Stimulated activated CD4-positive, alpha-beta T cell treated with anti-CD3 and anti-CD28 coated beads, Interleukin-12 subunit alpha, Interleukin-12 subunit beta, amount 100 ng/mL, for 48 hours (primary cell): ENCODE measurements at regions not wholly inside any gene's neighbourhood (a gene's known extent, or its start where the extent isn't known, plus 50 kb on each side); places are given as distances from the start of the nearest gene placed in this dataset.

ENCODE experiments used
- DNase-seq, 3 donors: peaks; one replicate each; pipeline ENCODE4 v3.0.0-alpha.2; 2020; ENCODE audit warnings: low read depth in 2 of 3, low spot score in 1 of 3

DNA sequence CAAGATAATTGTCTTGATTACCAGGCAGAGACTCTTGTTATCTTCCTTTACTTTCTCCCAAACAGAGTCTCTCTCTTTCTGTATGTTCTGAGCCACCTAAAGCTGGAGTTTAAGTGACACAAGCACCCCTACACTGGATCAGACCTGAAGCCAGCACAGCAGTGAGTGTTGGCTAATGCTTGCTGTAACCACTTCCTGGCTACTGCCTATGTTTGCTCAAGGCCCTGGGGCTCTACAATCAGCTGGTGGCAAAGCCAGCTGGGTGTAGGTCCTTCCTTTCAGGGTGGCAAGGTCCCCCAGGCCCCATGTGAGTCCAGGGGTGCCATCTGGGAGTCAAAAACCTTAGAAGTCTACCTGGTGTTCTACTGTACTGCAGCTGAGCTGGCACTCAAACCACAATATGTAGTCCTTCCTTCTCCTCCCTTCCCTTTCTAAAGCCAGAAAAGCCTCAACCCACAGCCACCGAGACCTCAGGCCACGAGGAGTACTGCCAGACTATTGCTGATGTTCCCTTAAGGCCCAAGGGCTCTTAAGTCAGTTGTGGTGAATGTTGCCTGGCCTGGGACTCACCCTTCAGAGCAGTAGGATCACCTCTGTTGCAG is 416.3 kb downstream of the ADRA2A start:
- DNase-seq, result no peak

DNA sequence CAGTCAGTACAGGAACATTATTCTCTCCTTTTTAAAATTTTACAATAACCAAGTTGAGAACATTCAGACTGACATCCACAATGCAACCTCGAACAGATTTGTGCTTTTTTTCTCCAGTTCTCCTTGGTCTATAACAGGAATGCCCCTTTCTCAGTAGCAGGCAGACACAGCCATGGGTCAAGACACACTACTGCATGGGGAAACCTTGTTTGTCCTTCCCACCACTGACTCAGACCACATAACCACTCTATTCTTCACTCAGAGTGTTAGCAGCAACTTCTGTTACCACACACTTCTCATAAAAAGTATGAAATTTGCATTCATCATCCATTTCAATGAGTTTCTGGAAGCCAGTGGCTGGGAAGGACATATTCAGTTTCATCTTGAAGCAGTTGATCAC is 421.7 kb downstream of the ADRA2A start:
- DNase-seq, result no peak

DNA sequence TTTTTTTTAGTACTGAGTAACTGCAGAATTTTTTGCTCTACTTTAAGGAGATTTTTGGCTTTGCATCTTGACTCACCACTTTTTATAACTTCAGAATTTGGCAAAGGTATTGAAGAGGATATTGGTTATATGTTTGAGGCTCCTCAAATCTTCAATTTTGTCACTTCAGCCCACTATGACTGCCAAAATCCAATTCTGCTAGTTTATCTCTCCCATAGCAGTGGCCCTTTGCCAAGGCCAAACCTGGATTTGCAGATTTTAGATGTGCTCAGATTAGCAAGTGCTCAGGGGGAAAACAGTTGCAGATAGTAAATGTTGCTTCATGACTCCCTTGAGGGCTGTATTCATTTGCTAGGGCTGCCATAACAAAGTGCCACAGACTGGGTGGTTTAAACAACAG is 427.5 kb downstream of the ADRA2A start:
- DNase-seq, result no peak

DNA sequence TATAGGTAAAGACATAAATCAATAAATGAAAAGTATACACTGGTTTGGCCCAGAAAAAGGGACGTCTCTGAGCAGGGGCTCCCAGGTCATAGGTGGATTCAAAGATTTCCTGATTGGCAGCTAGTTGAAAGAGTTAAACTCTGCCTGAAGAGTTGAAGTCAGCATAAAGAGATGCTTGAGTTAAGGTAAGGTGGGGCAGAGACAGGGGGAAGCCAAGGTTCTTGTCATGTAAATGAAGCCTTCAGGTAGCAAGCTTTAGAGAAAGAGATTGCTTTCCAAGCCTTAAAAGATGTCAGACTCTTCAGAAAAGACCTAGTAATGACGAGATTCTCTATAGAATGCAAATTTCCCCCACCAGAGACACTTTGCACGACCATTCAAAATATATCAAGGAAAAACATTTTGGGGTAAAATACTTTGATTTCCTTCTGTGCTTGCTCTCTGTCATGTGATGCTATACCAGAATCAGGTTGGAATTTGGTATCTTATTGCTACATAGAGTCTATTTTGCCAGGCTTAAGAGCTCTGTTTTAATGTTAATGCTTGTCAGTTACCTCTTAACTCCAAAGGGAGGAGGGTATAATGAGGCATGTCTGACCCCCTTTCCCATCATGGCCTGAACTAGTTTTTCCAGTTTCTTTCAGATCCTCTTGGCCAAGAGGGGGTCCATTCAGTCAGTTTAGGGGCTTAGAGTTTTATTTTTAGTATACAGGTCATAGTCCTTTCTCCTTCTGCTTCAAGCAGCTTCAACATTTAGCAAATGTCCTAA is 429.6 kb downstream of the ADRA2A start:
- no peak for DNase-seq

DNA sequence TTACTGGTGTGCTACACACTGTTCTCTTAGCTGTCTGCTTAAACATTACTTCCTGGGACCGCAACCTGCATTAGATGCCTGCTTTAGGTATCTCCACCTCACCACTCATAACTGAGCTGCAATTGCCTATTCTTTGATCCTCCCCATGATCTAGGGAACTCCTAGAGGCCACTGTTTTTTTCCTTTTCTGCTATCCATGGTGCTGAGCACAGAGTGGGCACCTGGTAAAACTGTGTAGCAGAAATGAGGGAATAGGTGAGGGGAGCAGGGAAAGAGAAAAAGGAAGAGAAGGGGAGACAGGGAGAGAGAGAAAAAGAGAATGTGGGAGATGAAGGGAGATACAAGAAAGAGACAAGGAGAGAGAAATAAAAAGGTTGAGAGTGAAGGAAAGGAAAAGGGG is 434.9 kb downstream of the ADRA2A start:
- no peak for DNase-seq

DNA sequence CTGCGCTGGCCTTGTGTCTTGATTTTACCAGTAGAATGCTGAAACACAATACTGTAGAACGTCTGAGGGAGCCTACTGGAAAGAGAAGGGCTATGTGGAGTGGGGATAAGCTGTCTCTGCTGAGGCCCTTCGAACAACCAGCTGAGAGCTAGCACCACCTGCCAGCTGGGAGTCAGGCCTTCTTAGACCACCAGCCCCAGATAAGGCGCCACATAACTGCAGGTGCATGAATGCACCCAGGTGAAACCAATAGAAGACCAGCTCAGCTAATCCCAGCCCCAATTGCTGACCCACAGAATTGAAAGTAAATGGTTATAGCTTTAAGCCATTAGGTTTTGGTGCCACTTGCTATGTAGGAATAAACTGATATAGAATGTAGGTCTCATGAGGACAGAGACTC is 438.4 kb downstream of the ADRA2A start:
- no peak for DNase-seq

DNA sequence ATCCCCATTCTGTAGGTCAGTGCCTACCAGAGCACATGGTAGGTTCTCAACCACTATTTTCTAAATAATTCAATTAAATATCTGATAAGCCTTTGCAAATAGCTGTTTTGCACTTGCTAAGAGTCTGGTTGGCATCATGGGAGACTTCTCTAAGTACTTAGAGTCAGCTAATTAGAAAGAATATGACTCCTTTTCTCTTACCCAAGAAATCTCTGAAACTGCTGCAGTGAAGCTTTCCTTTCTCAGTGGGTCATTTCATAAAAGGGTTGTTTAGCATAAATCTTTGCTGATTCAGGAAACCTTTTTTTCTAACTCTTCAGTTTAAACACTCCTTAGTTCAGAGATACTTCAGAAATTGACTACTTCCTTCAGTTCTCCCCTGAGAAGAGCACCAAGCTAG is 438.9 kb downstream of the ADRA2A start:
- no peak for DNase-seq

DNA sequence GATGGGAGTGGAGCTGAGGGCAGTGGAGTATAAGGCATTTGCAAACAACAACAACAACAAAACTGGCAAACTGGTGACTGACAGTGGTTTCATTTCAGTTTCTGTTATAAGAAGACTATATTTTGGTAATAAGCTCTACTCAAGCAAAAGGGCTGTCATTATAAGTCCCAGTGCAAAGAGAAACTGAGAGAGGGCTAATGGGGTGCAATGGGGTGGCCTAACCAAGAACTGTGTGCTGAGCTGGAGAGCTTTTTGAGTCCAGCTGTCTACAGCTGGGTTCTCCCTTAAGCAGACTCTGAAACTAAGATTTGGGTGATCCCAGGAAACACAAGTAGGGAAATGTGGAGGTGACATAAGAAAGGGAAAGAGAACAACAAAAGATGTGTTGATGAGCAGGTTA is 439.3 kb downstream of the ADRA2A start:
- DNase-seq, result no peak

DNA sequence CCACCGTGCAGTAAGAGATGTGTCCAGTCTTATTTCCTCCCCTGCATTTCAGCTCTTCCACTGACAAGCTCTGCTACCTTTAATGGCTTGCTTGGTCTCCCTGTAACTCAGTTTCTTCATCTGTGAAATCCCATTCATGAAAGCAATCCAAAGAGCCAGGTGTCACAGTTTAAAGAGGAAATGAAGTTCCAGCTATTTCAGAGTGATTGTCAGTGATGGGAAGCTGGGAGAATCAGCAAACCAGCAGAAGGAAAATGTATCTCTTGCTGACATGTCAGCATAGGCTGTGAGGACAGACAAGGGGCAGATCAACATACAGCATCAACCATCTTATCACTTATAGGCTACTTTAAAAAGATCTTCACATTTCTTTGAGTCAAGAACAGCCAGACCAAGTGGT is 445.3 kb downstream of the ADRA2A start:
- no peak for DNase-seq

DNA sequence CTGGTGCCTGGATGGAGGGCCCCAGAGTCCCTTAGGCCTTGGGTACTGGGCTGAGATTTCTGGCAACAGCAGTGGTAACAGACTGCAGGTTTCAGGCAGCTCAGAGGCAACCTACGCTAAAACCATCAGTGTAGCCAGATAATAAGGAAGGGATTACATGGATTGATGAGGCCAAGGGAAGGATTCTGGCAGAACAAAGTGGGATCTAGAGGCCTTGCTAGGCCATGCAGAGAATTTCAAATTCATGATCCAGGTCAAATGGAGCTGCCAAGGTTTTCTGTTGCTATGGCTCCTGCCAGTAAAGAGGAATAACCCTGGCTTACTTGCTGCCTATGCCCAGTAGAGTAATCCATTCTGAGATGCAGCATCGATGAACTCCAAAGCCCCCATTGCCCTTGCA is 445.7 kb downstream of the ADRA2A start:
- no peak for DNase-seq

DNA sequence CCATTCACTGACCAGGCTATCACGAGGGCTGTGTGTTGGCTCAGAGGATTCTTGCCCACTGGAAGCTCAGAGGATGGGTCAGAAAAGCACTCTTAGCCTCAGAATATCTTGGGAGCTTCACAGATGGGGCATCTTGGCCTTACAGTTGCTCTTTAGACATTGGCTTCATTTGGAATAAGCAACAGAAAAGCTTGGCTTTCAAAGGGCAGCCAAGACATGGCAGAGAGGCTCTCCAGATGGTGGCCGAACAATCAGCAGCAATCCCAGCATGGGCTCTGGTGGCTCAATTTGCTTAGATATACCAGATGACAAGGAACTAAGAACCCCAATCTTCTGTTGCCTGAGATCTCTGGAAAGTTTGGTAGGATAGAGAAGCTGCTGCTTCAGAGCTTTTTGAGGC is 446.2 kb downstream of the ADRA2A start:
- DNase-seq, result no peak

DNA sequence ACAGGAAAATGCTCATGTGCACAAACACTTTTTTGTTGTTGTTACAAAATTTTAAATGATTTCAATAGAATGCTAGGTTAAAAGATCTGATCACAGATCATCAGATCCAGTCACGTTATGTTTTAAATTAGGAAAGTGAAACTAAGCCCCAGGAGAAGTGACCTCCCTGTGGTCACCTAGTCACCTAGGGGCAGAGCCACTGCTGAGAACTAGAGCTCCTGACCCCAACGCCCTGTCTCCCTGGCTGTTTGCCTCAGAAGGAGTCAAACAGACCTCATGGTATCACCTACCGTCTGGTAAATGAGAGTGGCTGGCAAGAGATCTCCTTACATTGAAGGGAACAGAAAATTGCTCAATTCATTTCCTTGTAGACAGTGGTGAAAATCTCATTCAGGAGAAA is 447.3 kb downstream of the ADRA2A start:
- no peak for DNase-seq

DNA sequence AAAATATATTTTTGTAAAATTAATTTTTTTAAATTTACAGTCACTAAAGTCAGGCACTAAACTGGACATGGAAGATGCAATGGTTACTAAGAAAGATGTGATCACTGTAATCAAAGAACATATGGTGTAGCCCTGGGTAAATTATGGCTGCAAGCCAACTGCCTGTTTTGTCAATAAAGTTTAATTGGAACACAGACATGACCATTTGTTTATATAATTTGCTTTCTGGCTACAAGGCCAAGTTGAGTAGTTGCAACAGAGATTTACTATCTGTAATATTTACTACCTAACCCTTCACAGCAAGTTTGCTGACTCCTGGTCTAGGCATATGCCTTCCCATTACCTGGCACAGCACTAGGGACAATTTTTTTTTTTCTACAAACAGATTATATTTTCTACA is 448.9 kb downstream of the ADRA2A start:
- no peak for DNase-seq

DNA sequence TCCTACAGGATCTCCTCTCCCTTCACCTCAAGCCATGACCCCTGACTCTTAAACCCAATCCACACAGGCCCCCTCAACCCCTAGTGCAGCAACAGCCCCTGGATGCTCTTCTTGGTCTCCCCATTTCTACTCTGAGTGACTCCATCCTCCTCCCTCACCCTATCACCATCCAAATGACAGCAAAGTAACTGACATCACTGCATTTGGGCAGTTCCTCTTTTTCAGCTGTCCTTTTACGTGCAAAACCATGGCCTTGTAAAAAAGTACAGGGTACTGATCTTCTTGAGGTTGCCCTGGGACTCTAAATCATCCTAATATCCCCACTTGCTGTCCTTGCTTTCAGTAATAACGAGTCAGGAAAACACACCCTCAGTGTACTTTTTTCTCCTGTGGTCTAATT is 454.9 kb downstream of the ADRA2A start:
- no peak for DNase-seq

DNA sequence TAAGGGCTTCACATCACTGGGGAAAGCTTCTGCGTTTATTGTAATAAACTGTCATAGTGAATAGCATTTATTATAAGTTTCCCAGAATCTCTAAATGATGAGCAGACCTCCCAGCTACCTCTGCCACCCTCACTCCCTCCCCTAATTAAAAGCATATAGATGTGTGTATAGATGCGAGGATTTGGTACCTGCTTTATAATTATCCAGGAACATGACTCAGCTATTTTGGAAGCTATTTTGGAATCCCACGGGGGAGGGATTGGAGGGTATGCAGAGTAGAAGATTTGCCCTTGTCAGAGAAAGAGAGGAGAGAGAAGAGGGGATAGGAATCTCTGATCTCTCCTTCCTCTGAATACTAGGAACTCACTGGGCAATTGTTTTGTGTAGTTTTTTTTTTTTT is 455.3 kb downstream of the ADRA2A start:
- no peak for DNase-seq

DNA sequence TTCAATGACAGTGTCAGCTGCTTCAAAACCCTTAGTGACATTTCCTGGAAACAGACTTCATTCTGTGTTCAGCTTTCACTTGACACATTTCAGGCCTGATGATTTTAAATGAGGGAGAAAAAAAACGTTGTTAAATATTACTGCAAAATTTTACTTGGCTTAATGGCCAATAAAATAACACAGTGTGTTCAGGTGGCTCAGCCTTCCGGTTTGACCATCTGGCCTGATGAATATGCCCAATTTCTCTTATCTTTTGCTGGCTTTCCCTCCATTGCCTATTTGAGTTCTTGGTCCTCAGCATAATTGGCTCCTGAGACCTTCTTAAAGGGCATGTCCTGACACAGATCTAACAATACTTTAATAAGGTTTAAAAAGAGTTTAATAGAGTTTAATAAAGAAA is 462.4 kb downstream of the ADRA2A start:
- no peak for DNase-seq

DNA sequence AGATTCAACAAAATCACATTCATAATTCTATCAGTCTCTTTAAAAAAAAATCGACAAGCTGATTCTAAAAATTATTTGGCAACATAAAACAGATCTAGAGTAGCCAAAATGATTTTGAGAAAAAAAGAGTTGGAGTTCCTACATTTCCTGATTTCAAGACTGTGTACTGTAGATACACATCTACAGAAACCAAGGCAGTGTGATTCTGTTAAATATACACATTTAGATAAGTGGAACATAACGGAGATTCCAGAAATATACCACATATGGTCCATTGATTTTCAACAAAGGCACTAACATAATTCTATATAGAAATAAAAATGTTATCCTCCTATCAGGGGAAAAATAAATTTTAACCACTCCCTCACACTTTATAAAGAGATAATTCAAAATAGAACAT is 467.0 kb downstream of the ADRA2A start:
- no peak for DNase-seq

DNA sequence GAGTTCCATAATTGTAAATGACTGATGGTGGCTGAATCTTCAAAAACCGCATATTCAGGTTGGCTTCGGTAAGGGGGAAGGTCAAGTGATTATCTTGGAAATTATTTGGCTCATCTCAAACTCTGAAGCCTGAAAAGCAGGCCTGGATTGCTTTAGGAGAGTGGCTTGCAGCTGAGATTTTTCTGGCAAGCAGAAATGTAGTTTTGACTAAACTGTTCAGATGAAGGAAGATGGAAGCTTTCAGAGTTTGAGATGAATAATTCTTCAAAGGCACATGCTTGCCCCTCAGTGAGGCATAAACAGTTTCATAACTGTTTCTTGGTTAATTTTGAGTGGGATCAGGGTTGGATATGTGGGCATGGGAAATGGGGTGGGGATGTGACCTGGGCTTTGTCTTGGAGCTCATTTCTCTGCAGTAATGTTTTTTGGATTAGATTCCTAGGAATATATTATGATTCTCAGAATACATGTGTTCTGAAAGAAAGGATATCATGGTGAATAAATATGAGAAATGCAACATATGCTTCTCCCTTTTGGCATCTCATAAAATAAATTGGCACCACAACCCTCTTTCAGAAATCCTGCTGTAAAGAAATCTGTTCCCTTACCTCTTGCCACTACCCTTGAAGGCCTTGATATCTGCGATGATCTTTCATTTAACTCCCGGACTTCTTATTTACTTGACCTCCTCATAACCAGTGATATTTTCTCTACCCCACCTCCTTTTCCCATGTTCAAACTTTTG is 469.2 kb downstream of the ADRA2A start:
- DNase-seq, result no peak

DNA sequence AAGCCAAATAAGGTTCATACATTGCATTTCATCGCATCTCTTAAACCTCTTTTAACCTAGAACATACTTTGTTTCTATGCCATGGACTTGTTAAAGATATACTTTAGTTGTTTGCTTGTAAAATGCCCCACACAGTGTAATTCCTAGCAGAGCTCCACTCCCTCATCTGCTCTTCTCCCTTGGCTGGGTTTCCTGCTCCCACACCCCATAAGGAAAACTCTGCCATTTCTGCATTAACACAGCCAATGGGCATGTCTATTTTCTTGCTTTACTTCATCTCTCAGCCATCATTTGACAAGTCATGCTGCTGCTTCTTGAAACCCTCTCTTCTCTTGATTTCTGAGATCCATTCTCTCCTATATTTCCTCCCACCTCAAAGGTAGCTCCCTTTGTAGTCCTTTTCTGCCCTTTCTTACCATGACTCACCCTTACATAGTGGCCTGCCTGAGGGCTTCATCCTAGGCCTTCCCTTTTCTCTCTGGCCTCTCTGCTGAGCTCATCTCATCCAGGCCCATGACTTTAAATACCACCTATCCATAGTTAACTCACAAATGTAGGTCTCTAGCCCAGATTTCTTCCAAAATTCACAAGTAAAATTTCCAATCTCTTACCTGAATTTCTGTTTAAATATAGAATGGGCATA is 471.4 kb downstream of the ADRA2A start:
- no peak for DNase-seq

DNA sequence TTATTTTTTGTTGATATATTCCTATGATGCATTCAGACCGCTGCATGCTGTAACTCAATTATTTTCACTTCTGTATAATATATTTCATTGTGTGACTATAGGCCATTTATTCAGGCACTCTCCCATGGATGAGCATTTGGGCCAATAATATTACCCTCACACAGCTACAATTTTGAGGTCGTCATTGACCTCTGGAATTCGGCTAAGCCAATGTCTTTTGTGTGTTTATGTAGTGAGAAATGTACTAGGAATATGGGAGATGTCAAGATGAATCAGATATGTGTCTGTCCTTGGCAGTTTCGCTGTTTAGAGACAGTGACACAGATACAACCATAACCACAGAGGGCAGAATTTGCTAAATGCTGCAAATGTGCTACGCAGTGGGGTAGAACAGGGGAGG is 474.2 kb downstream of the ADRA2A start:
- no peak for DNase-seq

DNA sequence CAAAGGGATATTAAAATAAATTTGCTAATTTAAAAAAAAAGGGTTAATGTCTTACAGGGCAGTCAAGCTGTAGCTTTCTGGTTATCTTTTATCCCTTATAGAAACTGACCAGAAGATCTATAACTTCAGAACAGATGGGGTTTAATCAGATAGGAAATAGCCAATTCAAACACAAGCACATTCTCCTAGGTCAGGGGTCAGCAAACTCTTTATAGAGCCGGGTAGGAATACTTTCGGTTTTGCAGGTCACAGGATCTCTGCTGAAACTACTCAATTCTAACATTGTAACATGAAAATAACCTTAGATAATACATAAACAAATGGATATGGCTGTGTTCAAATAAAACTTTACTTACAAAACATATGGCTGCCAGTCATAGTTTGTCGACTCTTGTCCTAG is 479.8 kb downstream of the ADRA2A start:
- no peak for DNase-seq

DNA sequence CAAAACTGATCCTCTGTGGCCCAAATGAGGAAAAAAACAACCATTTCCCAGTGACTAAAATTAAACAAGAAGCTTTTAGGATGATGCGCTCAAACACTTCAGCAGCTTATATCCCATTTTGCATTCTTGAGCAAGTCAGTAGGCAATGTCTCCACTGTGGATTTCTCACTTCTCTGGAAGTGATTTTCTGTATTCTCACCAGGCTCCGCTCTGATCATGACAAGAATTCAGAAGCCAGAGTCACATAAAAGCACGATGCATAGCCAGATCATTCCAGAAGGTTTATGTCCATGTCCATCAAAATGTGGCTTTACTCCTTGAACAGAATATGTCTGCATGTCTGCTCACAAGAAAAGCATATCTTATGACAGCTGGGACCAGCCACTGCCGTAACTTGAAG is 481.4 kb downstream of the ADRA2A start:
- no peak for DNase-seq
